HG02610 (cell line): ENCODE measurements at regions not wholly inside any gene's neighbourhood (a gene's known extent, or its start where the extent isn't known, plus 50 kb on each side); places are given as distances from the start of the nearest gene placed in this dataset.

Experiments used
- ATAC-seq: cut with Tn5 transposase; IDR thresholded peaks from one replicate; pipeline ENCODE4 v1.9.1; 2021; ENCODE audit warnings: mild to moderate bottlenecking, moderate library complexity; ENCODE audit not compliant: unreplicated experiment

GRCh38 chr1:9179463-9180110, 50.7 kb upstream of the GPR157 start:
- no peak for ATAC-seq

GRCh38 chr1:9180111-9180819, 51.4 kb upstream of the GPR157 start:
- no peak for ATAC-seq

GRCh38 chr1:9181176-9181906, 52.4 kb upstream of the GPR157 start:
- peak; percentile 36 for ATAC-seq

GRCh38 chr1:9181990-9182783, 52.4 kb upstream of the H6PD start:
- ATAC-seq: no peak

- ATAC-seq: no peak
Measured at GRCh38 chr1:9182784-9183257, 51.8 kb upstream of the H6PD start.

GRCh38 chr1:9183441-9183840, 51.1 kb upstream of the H6PD start:
- ATAC-seq: no peak

- ATAC-seq: no peak
Measured at GRCh38 chr1:9183898-9184297, 50.7 kb upstream of the H6PD start.

GRCh38 chr1:9184749-9185148, 49.8 kb upstream of the H6PD start:
- ATAC-seq: no peak
